KMS-11 (cell line): ENCODE measurements at regions not wholly inside any gene's neighbourhood (a gene's known extent, or its start where the extent isn't known, plus 50 kb on each side); places are given as distances from the start of the nearest gene placed in this dataset.

Source experiments
- H2AFZ ChIP-seq: fragments of 200-600 bp; sonication (generic); 2 replicates; pipeline ENCODE4 v1.6.1; 2016; ENCODE audit warnings: antibody characterized with exemption, mixed run types, low read depth
- H3K27ac ChIP-seq: fragments of 200-600 bp; sonication (generic); 2 replicates; pipeline ENCODE4 v1.6.1; 2016; ENCODE audit warnings: mild to moderate bottlenecking, mixed run types
- H3K27me3 ChIP-seq: fragments of 200-600 bp; sonication (generic); 2 replicates; pipeline ENCODE4 v1.6.1; 2017; ENCODE audit warnings: mild to moderate bottlenecking, low read depth, mixed run types, moderate library complexity; ENCODE audit not compliant: insufficient read depth
- H3K36me3 ChIP-seq: fragments of 200-600 bp; sonication (generic); 2 replicates; pipeline ENCODE4 v1.6.1; 2017; ENCODE audit warnings: mild to moderate bottlenecking, mixed run types; ENCODE audit not compliant: insufficient read depth
- H3K4me1 ChIP-seq: fragments of 200-600 bp; sonication (generic); 2 replicates; pipeline ENCODE4 v1.6.1; 2016; ENCODE audit warnings: mild to moderate bottlenecking, low read depth, mixed run types; ENCODE audit not compliant: poor library complexity, severe bottlenecking
- H3K4me2 ChIP-seq: fragments of 200-600 bp; sonication (generic); 2 replicates; pipeline ENCODE4 v1.7.0; 2016; ENCODE audit warnings: mild to moderate bottlenecking, mixed run types
- H3K4me3 ChIP-seq: fragments of 200-600 bp; sonication (generic); IDR thresholded peaks from 2 replicates; pipeline ENCODE4 v1.6.1; 2017; ENCODE audit warnings: low read depth, low read length, mixed read lengths; ENCODE audit not compliant: insufficient read depth
- H3K79me2 ChIP-seq: fragments of 200-600 bp; sonication (generic); 2 replicates; pipeline ENCODE4 v1.6.1; 2016; ENCODE audit warnings: low read depth, mixed run types; ENCODE audit not compliant: insufficient read depth
- H3K9ac ChIP-seq: fragments of 200-600 bp; sonication (generic); 2 replicates; pipeline ENCODE4 v1.6.1; 2016; ENCODE audit warnings: mild to moderate bottlenecking, mixed run types
- H4K20me1 ChIP-seq: fragments of 200-600 bp; sonication (generic); 2 replicates; pipeline ENCODE4 v1.6.1; 2016; ENCODE audit warnings: mild to moderate bottlenecking, mixed run types; ENCODE audit not compliant: insufficient read depth
- CTCF ChIP-seq: fragments of 200-600 bp; sonication (generic); conservative IDR thresholded peaks from 2 replicates; pipeline ENCODE4 v1.6.1; 2017; ENCODE audit warnings: low read depth, mild to moderate bottlenecking, antibody characterized with exemption, low read length, moderate library complexity, mixed read lengths

DNA sequence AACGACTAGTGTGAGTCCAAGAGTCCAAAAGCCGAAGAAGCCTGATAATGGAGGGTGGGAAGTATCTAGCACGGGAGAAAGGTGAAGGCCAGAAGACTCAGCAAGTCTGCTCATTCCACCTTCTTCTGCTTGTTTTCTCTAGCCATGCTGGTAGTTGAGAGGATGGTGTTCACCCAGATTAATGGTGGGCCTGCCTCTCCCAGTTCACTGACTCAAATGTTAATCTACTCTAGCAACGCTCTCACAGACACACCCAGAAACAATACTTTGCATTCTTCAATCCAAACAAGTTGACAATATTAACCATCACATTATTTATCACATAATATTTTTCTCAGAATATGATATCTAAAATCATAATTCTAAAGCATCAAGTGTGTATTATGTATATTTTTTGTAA is 1055.1 kb upstream of the PCDH10 start:
- no peak overlapping the region for H3K27ac ChIP-seq
- no peak for TF ChIP-seq CTCF
- H3K36me3 ChIP-seq, result no peaks in the 10 kb centered on the region
- H2AFZ ChIP-seq, result no peak overlapping the region
- no peak overlapping the region for H3K4me3 ChIP-seq
- no peak overlapping the region for H3K4me2 ChIP-seq
- H3K27me3 ChIP-seq, result no peaks in the 10 kb centered on the region; the same call in 1 of the 2 replicates
- no peaks in the 10 kb centered on the region for H4K20me1 ChIP-seq
- H3K4me1 ChIP-seq, result no peaks in the 10 kb centered on the region
- H3K79me2 ChIP-seq, result no peaks in the 10 kb centered on the region
- H3K9ac ChIP-seq, result no peak overlapping the region

- no peak overlapping the region for H3K4me2 ChIP-seq
- H3K36me3 ChIP-seq, result no peaks in the 10 kb centered on the region
- no peaks in the 10 kb centered on the region for H4K20me1 ChIP-seq
- no peak overlapping the region for H3K9ac ChIP-seq
- no peak overlapping the region for H3K27ac ChIP-seq
- H3K4me3 ChIP-seq, result no peak overlapping the region
- no peaks in the 10 kb centered on the region; the same call in 1 of the 2 replicates for H3K27me3 ChIP-seq
- H2AFZ ChIP-seq, result no peak overlapping the region
- no peak for TF ChIP-seq CTCF
- no peaks in the 10 kb centered on the region for H3K79me2 ChIP-seq
- no peaks in the 10 kb centered on the region for H3K4me1 ChIP-seq
These were observed 1052.1 kb upstream of the PCDH10 start for GRCh38 chr4:132097041-132097440.

GRCh38 chr4:132101526-132101925 is 1047.6 kb upstream of the PCDH10 start:
- TF ChIP-seq CTCF, result no peak
- Histone ChIP-seq H3K4me3 (no peak overlapping the region), H3K79me2 (no peaks in the 10 kb centered on the region), H3K4me2 (no peak overlapping the region), H4K20me1 (no peaks in the 10 kb centered on the region), H2AFZ (no peak overlapping the region), H3K9ac (no peak overlapping the region), H3K27ac (no peak overlapping the region), H3K36me3 (no peaks in the 10 kb centered on the region), H3K4me1 (no peaks in the 10 kb centered on the region), H3K27me3 (no peaks in the 10 kb centered on the region)

DNA sequence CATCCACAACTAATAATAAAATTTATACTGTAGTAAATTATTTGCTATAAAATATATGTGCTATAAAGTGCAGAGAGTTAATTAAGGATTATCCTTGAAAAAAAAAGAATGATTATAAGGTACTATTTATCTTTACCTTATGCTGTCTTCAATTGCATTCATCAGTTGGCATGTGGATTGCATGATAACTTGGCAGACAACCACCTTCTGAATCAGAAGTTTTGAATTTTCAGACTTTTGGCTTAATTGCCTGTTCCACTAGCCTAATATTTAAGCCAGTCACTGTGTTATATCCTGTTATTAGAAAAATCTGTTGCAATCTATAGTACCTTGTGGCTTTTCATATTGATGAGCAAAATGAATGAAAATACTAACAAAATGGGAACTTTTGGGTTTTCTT is 1040.3 kb upstream of the PCDH10 start:
- Histone ChIP-seq H3K4me3 (no peak overlapping the region), H2AFZ (no peak overlapping the region), H3K4me1 (no peaks in the 10 kb centered on the region), H3K4me2 (no peak overlapping the region), H3K27me3 (no peaks in the 10 kb centered on the region), H3K36me3 (no peaks in the 10 kb centered on the region), H4K20me1 (no peaks in the 10 kb centered on the region), H3K27ac (no peak overlapping the region), H3K9ac (no peak overlapping the region), H3K79me2 (no peaks in the 10 kb centered on the region)
- TF ChIP-seq CTCF, result no peak
